Fibroblast of gingiva (primary cell): ENCODE measurements at regions not wholly inside any gene's neighbourhood (a gene's known extent, or its start where the extent isn't known, plus 50 kb on each side); places are given as distances from the start of the nearest gene placed in this dataset.
"Not testable (repeated sequence)": the region's sequence is repeated elsewhere in the genome, so short reads cannot be mapped to it uniquely, and the experiment has no call there.

Experiments used
- DNase-seq: peaks from one replicate; pipeline ENCODE4 v3.0.0-alpha.2; 2011; ENCODE audit warnings: low read depth

DNA sequence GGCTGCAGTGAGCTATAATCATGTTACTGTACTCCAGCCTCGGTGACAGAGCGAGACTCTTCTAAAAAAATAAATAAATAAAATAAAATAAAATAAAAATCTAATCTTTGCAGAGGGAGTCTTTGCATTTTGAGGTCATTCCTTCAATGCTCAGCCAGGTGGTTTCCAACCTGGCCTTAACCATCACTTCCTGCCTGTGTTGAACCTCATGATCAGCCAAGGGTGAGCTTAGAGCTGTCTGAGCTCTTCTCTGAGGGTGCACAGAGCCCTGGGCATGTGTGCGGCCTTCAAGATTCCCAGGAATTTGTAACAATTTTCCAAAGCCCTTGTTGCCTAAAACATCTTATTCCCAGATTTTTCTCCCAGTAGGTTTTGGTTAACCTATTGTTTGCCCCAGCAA lies 94.3 kb downstream of the KCNJ12 start:
- DNase-seq = not testable (repeated sequence)

GRCh38 chr17:21470861-21471260 lies 94.7 kb downstream of the KCNJ12 start:
- DNase-seq = no peak

- no peak for DNase-seq
These were observed 98.7 kb downstream of the KCNJ12 start for GRCh38 chr17:21474815-21475214.

GRCh38 chr17:21475571-21475970 lies 99.4 kb downstream of the KCNJ12 start:
- no peak for DNase-seq

DNA sequence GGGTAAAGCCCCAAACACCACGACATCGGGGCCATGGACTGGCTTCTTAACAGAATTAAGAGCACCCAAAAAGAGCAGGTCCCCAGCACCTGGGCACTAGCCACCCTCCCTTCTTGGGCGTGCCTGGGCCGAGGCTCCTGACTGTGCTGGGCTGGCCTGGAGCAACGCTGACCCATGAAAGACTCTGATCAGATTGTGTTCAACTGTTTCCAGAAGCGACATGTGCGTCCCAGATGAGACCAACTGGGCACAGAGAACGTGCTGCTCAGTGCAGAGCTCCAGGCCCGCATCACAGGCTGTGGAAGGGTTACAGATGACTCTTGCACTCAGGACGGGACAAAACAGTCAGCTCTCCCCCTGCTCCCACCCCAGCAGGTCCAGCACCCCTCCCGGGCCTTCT lies 100.7 kb downstream of the KCNJ12 start:
- DNase-seq = no peak

DNA sequence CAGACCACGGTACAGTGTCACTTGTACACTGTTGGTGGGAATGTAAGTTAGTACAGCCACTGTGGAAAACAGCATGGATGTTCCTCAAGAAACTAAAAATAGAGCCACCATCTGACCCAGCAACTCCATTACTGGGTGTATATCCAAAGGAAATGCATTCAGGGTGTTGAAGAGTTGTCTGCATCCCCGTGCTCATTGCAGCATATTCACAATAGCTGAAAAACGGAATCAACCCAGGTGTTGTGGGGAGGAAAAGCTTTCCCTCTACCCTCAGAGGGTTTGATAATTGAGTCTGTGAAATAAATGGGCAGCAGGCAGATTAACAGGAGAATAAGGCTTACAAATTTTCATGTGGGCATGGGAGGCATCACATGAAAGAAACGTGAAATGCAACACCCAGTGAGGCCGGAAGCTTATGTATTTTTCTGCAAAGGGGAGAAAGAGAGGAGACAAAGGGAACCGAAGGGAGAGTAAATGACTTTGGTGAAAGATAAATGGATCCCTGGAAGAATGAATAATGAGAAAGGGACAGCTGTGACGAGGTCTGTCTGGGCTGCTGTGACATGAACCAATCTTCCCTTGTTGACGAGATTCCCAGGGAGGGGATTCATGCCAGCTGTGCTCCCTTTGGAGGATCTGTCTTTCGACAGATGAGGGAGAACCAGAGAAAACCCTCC lies 106.2 kb downstream of the KCNJ12 start:
- DNase-seq = no peak

DNA sequence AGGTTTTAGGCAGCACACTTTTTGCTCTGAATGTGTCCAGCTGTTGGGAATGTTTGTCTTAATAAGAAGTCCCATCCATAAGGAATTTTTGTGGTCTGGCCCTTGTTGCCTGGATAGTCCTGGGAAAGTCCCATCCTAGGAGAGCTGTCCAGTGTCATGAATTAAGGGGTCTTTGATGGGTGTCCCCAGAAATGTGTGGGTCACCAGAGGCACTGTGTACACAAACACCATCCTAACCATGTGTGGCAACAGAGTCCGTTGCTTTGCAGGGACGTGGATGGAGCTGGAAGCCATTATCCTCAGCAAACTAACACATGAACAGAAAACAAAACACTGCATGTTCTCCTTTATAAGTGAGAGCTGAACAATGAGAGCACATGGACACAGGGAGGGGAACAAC lies 111.9 kb downstream of the KCNJ12 start:
- not testable (repeated sequence) for DNase-seq

- no peak for DNase-seq
These were observed 117.8 kb downstream of the KCNJ12 start for GRCh38 chr17:21493993-21494392.

DNA sequence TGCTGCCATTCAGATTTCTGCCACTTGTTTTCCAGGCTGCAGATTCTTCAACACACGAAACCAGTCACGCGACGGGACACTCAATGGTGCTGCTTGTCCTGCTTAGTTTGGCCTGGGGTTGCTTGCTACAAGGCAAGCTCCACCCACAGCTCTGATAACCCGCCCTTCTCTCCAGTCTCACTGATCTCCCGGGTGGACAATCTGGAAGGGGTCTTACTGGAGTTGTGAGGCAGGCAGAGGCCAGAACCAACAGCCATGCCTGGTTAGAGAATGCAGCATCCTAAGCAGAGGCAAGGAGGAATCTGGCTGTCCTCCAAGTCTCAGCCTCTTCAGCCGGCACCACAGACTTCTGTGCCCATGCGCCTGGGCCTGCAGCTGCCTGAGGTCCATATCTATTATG lies 119.1 kb downstream of the KCNJ12 start:
- no peak for DNase-seq

- DNase-seq = no peak
These were observed 123.9 kb downstream of the KCNJ12 start for GRCh38 chr17:21500064-21500463.

DNA sequence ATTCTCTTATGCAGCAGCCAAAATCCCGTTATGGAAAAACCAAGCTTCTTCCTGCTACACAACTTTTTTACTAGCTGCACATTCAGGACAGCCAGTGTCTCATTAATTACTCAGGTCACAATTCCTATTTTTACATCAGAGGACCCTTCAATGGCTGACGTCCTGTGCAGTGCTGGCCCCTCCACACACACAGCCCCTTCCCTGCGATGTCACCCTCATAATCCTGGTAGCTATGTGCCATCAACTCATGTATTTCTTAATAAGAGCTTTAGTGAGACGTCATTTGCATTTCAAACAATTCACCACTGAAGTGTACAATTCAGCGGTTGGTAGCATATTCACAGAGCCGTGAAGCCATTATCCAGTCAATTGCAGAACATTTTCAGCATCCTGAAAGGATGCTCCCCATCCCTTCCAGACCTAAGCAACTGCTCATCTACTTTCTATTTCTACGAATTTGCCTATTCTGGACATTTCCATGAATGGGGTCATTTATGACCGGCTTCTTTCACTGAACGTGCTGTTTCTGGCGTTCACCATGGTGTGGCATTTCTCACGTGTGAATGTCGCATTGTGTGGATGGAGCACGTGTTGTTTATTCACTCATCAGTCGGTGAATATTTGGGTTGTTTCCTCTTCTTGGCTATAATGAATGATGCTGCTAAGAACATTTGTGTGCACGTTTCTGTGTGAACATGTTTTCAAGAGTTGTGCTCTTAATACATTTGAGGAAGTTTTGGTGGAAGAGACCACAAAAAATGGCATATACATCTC lies 126.0 kb downstream of the KCNJ12 start:
- DNase-seq = not testable (repeated sequence)

DNA sequence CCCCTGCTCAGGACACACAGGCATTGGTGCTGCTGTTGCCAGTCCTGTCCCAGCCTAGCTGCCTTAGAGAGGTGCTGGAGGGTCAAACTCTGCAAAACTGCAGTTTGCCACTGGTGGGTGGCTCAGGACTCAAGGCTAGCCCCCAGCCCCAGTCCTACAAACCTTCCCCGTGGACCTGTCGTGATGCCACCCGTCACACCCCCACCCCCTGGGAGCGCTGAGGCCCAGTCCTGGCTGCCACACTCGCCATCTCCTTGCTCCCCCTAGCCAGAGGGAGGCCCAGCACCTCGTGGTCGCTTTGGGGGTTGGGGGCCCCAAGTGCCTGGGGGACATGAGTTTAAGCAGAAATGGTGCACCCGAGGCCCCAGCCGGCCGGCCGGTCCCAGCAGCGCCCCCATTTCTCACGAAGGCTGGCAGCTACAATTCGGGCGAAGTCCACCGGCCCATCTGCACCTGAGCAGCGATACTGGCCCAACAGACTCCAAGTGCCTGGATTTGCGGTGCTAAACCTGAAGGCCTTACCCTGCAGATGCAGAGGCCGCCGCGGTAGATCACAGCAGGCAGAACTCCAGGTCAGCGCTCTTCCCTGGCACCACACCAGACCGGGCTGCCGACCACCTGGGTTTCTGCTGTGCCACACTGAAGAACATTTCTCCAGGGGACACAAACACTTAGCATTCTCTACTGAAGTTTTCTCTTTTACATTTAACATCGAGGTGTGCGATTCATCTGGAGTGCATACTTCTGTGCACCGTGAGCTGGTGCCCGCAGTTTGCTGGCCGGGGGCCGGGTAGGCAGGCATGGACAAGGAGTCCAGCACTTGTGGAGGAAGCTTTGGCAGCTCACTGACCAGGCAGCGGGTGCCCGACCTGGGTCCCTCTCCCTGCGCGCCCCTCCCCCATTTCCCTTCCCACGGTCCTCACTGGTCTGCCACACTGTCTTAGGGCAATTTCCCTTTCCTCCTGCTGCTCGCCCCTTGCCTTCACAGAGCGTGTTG lies 130.0 kb downstream of the KCNJ12 start:
- DNase-seq = no peak

- not testable (repeated sequence) for DNase-seq
These were observed 131.6 kb downstream of the KCNJ12 start for GRCh38 chr17:21507806-21508205.

- no peak for DNase-seq
These were observed 132.1 kb downstream of the KCNJ12 start for GRCh38 chr17:21508211-21508610.

- DNase-seq = not testable (repeated sequence)
These were observed 133.2 kb downstream of the KCNJ12 start for GRCh38 chr17:21509356-21509755.

- DNase-seq = no peak
These were observed 134.7 kb downstream of the KCNJ12 start for GRCh38 chr17:21510686-21511362.

- peak; percentile 77 for DNase-seq
These were observed 135.4 kb downstream of the KCNJ12 start for GRCh38 chr17:21511363-21512195.

DNA sequence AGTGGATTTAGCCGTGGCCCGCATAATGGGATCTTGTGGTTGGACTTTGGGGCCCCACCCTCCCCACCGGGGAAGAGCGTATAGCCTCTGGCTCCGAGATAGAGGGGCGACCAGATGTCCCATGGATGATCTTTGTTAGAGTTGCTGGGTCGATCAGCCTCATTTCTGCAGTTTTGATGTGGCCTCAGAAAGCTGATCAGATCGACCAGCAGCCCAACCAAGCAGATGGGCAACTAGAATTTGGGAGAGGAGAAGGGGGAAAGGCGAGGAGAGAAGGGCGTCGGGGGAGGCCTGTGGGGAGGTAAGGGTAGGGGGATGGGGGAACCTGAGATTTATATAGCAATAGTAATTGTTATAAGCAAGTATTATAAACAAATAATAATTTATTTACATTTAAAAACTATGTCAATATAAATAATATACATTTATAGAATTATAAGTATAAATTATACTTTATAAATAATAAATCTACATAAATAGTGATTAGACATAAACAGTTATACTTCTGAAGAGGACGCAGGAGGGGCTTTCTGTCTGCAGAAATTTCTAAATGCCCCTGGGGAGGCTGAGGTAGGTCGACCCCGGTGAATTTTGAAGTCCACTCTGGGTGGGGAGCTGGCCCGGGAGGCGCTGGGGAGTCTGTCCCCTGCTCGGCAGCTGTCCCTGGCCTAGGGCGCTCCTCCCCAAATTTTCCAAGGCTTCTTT lies 136.3 kb downstream of the KCNJ12 start:
- no peak for DNase-seq

DNA sequence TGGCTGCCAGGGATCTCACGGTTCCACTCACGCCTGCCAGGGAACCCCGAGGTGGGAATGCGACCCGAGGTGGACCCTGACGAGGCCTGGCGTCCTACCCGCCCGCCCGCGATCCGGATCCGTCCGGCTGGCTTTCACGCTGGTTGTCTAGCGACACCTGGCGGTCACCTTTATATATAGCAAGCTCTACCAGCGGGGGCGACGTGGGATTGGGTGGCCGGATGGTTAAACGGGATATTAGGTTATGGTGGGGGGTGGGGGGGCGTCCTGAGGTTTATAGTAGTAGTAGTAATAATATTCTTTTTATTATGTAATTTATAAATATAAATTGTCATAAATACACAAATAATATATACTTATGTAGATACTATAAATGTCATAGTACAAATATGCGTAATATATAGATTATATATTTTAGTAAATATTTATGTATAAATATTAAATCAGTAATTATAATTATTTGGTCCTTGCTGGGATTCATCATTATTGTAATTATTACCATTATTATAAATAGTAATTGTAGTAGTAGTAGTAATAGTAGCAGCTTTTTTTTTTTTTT lies 136.9 kb downstream of the KCNJ12 start:
- DNase-seq = peak; percentile 49

GRCh38 chr17:21514567-21514966 lies 138.4 kb downstream of the KCNJ12 start:
- not testable (repeated sequence) for DNase-seq
